ENCODE measurements at regions not wholly inside any gene's neighbourhood (a gene's known extent, or its start where the extent isn't known, plus 50 kb on each side); places are given as distances from the start of the nearest gene placed in this dataset.

DNA sequence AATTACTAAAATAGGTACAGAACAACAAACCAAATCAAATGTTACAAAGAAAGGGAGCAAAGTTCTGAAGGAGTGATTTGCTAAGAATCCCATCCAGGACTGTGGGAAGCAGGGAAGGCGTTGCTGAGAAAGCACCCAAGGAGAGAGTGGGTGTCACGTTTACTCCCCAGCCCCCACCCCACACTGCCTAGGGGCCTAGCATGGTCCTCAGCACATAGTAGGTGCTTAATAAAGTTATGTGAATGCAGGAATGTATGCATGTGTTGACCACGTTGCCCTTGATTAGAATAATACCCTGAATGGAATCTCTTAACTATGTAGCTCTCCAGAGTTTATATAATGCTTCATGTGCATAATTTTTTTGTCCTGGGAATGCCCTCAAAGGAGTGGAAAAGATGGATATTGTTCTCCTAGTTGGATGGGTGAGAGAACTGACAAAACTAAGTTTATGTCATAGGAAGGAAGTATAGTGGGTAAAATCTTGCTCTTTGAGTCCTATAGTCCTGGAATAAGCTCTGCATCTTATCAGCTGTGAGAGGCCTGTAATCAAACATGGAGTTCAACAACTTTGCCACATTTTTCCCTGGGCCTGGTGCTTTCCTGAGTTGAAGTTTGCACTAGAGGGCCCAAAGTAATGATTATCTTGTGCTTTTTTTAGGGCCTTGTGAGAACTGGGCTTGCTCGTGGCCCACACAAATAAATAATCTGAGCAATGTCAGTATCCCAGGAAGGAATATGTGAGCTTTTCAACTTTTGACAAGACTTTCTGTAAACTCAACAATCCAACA lies 53.8 kb upstream of the LMO2 start:
- H3K9me3 ChIP-seq (ENCODE audit: control insufficient read depth in 4 of 4, insufficient read depth in 3 of 4, low read length in 3 of 4) = no peaks in the 10 kb centered on the region
- no peak overlapping the region for H3K9ac ChIP-seq (ENCODE audit: insufficient read depth in 1 of 2, low read length in 2 of 2)
- no peak overlapping the region for H3K27ac ChIP-seq (ENCODE audit: low read depth in 1 of 2, low read length in 1 of 2)
- WGBS, 2 donors = 80 to 86% methylated on average over 4 of the region's 4 CpGs
- H3K4me3 ChIP-seq = no peak overlapping the region
- H3K4me1 ChIP-seq (ENCODE audit: control insufficient read depth in 5 of 5, insufficient read depth in 5 of 5, low read length in 5 of 5) = peaks cover 0 to 5% (median 0%) of the 10 kb centered on the region in 5 donors
- no peaks in the 10 kb centered on the region for H3K27me3 ChIP-seq (ENCODE audit: control insufficient read depth in 3 of 3, insufficient read depth in 3 of 3, low read length in 2 of 3)
- no peak for ATAC-seq (ENCODE audit: insufficient read depth, low FRiP score)
- no peaks in the 10 kb centered on the region for H3K36me3 ChIP-seq (ENCODE audit: control insufficient read depth in 4 of 4, insufficient read depth in 4 of 4, low read length in 4 of 4)
- DNase-seq = peak in 1 of 3 donors; percentile 44
- TF ChIP-seq, protein P1, sequence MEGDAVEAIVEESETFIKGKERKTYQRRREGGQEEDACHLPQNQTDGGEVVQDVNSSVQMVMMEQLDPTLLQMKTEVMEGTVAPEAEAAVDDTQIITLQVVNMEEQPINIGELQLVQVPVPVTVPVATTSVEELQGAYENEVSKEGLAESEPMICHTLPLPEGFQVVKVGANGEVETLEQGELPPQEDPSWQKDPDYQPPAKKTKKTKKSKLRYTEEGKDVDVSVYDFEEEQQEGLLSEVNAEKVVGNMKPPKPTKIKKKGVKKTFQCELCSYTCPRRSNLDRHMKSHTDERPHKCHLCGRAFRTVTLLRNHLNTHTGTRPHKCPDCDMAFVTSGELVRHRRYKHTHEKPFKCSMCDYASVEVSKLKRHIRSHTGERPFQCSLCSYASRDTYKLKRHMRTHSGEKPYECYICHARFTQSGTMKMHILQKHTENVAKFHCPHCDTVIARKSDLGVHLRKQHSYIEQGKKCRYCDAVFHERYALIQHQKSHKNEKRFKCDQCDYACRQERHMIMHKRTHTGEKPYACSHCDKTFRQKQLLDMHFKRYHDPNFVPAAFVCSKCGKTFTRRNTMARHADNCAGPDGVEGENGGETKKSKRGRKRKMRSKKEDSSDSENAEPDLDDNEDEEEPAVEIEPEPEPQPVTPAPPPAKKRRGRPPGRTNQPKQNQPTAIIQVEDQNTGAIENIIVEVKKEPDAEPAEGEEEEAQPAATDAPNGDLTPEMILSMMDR (IDR thresholded peaks at IDR 0.05; ENCODE audit: control extremely low read depth, extremely low read depth) = no peak

DNA sequence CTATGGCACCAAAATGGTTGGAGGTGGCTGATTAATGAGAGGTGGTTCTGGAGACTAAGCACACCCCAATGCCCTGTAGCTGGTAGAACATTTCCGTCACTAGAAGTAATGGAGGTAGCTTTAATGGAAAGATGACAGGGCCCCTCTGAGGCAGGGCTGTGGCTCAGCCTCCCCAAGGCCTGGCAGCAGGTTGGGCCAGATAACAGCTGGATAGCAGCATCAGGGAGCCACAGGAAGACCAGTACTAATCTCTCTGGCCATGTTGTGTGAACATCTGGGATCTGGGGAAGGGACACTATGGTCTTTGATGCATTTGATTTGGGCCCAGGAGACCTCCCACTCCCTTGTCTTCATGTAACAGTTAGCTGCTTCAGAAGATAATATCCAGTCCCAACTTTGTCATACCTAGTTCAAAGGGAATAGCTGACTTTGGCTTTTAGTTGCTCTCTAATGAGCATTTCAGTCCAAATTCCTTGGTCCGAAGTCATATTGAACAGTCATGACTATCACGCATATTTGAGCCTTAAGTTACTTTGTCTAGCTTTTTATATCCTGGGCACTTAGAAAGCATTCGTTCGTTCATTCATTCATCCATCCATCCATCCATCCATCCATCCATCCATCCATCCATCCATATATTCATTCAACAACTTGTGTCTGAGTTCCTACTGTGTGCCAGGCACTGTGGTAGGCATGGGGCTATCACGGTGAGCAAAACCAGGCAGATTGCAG lies 53.0 kb upstream of the LMO2 start:
- ATAC-seq (ENCODE audit: insufficient read depth, low FRiP score) (no peak), DNase-seq (no peak)
- no peak overlapping the region for H3K27ac ChIP-seq (ENCODE audit: low read depth in 1 of 2, low read length in 1 of 2)
- no peaks in the 10 kb centered on the region for H3K27me3 ChIP-seq (ENCODE audit: control insufficient read depth in 3 of 3, insufficient read depth in 3 of 3, low read length in 2 of 3)
- 95 to 96% methylated on average over 6 of the region's 6 CpGs for WGBS, 2 donors
- peaks cover 0 to 5% (median 0%) of the 10 kb centered on the region in 5 donors for H3K4me1 ChIP-seq (ENCODE audit: control insufficient read depth in 5 of 5, insufficient read depth in 5 of 5, low read length in 5 of 5)
- no peak overlapping the region for H3K9ac ChIP-seq (ENCODE audit: insufficient read depth in 1 of 2, low read length in 2 of 2)
- H3K4me3 ChIP-seq = no peak overlapping the region
- TF ChIP-seq, protein P1 (IDR thresholded peaks at IDR 0.05; ENCODE audit: control extremely low read depth, extremely low read depth) = no peak
- H3K36me3 ChIP-seq (ENCODE audit: control insufficient read depth in 4 of 4, insufficient read depth in 4 of 4, low read length in 4 of 4) = no peaks in the 10 kb centered on the region
- H3K9me3 ChIP-seq (ENCODE audit: control insufficient read depth in 4 of 4, insufficient read depth in 3 of 4, low read length in 3 of 4) = no peaks in the 10 kb centered on the region

DNA sequence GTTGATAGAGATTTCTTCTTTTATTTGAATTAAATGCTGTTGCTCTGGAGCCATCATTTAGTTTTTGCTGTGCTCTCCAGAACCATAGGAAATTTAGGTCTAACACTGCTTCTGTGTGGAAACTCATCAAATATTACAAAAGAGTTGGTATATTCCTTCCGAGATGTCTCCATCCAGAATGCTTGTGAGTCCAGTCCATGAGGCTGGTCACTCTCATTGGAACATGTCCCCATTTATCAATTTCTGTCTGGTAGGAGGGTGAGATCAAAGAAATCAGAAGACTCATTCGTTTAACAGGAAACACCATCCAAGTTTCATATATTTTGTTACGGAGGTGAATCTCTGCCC lies 52.4 kb upstream of the LMO2 start:
- H3K4me3 ChIP-seq = no peak overlapping the region
- no peak overlapping the region for H3K9ac ChIP-seq (ENCODE audit: insufficient read depth in 1 of 2, low read length in 2 of 2)
- H3K9me3 ChIP-seq (ENCODE audit: control insufficient read depth in 4 of 4, insufficient read depth in 3 of 4, low read length in 3 of 4) = no peaks in the 10 kb centered on the region
- no peak overlapping the region for H3K27ac ChIP-seq (ENCODE audit: low read depth in 1 of 2, low read length in 1 of 2)
- DNase-seq (no peak), ATAC-seq (ENCODE audit: insufficient read depth, low FRiP score) (no peak)
- H3K27me3 ChIP-seq (ENCODE audit: control insufficient read depth in 3 of 3, insufficient read depth in 3 of 3, low read length in 2 of 3) = no peaks in the 10 kb centered on the region
- no peaks in the 10 kb centered on the region for H3K36me3 ChIP-seq (ENCODE audit: control insufficient read depth in 4 of 4, insufficient read depth in 4 of 4, low read length in 4 of 4)
- H3K4me1 ChIP-seq (ENCODE audit: control insufficient read depth in 5 of 5, insufficient read depth in 5 of 5, low read length in 5 of 5) = peaks cover 0 to 5% (median 0%) of the 10 kb centered on the region in 5 donors
- TF ChIP-seq, protein P1 (IDR thresholded peaks at IDR 0.05; ENCODE audit: control extremely low read depth, extremely low read depth) = no peak
- WGBS, 2 donors = 95 to 97% methylated on average over 3 of the region's 3 CpGs

Data from lung (tissue), 11 donors.